CD4-positive, alpha-beta T cell treated with Interleukin-17A for 1 hour (primary cell): ENCODE measurements at regions not wholly inside any gene's neighbourhood (a gene's known extent, or its start where the extent isn't known, plus 50 kb on each side); places are given as distances from the start of the nearest gene placed in this dataset.

Experiments used
- DNase-seq: peaks from one replicate; pipeline ENCODE4 v3.0.0-alpha.2; 2020

- DNase-seq: no peak
These were observed 118.1 kb upstream of the ZNF521 start for GRCh38 chr18:25470062-25470461.

- no peak for DNase-seq
These were observed 117.5 kb upstream of the ZNF521 start for GRCh38 chr18:25469489-25469888.

DNA sequence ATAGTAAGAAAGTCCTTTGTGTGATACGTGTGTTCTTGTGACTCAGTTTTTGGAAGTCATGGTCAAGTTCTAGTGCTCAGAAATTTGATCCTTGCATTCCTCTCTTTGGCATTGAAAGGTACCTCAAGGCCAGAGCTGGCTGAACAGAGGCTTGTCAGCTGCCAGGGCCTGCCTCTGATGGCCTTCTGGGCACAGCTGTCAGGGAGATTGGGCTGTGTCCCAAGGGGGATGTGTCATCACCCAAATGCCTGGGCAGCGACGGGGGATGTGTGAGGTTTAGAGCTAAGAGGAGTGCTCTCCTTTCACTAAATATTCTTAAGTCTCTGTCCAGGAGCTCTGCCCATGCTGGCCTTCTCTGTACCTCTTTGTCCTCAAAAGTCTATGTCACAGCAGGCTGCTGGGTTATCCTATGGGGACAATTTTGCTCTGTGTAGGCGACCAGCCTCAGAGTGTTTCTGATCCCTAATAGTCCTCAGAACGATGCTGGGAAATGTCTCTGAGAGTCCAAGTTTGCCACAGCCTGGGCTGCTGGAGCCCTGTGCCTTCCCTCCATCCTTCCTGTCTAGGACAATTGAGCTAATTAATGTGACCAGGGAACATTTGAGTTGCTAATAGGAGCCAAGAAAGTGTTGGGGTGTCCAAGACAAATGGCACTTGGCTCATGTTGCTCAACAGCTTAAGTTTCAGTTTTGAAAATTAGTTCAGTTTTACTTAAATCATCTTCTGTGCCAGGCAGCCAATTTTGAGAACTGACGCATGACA, 115.4 kb upstream of the ZNF521 start:
- no peak for DNase-seq

GRCh38 chr18:25465152-25465732, 113.3 kb upstream of the ZNF521 start:
- no peak for DNase-seq

DNA sequence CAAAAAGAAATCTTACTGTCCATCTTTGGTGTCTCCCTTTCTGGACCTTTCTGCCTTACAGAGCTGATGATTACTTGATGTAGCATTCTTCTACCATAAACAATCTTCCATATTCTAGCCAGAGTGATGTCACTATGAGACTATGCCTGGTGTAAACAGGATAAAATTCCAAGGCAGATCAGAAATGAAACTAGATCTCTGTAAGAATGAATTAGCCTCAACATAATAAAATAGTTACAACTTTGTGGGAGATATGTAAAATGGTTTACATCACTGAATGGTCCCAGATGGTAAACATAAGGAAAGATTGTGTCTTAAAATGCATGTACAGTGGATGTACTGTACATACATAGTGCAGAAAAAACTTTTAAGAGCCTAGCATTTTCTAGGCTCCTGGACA, 112.3 kb upstream of the ZNF521 start:
- DNase-seq: no peak

DNA sequence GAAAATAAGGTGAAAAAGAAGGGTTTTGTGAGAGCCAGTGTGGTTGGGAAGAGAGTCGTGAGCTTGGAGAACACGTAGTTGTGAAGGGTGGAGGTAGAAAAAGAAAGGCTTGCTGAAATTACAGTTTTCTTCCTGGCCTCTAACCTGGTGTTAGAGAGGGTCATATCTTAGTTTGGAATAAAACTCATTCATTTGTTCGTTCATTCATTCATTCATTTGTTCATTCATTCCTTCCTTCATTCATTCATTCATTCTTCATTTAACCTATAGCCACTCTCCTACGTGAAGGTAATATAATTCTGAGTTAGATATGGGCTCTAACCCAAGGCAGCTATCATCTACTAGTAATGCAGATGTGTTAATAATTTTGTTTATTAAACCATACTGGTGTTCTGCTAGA, 111.8 kb upstream of the ZNF521 start:
- no peak for DNase-seq

GRCh38 chr18:25459814-25460213, 107.8 kb upstream of the ZNF521 start:
- DNase-seq: no peak

GRCh38 chr18:25457601-25458000, 105.6 kb upstream of the ZNF521 start:
- no peak for DNase-seq

GRCh38 chr18:25457126-25457525, 105.2 kb upstream of the ZNF521 start:
- no peak for DNase-seq

GRCh38 chr18:25456334-25457010, 104.5 kb upstream of the ZNF521 start:
- no peak for DNase-seq

GRCh38 chr18:25455646-25456045, 103.7 kb upstream of the ZNF521 start:
- no peak for DNase-seq

DNA sequence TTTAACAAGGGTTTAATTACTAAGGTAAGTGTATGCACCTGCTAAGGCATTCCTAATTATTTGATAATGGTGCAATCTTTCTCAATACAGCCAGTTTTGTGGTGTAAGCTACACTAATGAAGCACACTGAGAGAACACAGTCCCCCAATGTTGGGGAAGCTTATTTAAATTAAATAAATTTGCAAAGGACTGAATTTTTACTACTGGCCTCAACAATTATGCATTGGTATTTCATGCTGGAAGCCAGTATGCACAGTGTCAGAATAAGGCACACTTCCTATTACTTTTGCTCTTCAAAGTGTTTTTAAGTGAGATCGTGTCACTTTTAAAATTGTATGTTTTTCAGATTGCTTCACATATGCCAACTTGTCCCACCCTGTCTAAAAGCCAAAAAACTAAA, 103.2 kb upstream of the ZNF521 start:
- DNase-seq: no peak

DNA sequence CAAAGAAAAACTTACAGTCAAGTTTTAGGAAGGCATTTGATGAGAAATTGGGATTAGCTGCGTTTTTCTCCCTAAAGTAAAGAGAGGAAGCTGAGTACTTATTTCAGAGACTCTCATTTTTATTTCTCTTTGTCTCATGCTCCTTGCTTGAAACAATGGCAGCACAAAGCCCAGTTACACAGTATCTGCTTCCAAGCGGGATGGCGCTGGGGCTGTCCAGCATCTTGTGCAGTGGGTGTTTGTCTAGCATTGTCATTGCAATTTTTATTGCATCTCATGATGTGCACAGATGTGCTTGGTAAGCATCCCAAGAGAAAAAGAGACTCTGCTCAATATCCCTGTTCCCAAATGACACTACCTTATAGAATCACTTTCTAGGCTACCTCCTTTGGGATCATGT, 102.8 kb upstream of the ZNF521 start:
- no peak for DNase-seq

GRCh38 chr18:25454270-25454659, 102.3 kb upstream of the ZNF521 start:
- DNase-seq: no peak

- no peak for DNase-seq
These were observed 101.7 kb upstream of the ZNF521 start for GRCh38 chr18:25453556-25454269.

DNA sequence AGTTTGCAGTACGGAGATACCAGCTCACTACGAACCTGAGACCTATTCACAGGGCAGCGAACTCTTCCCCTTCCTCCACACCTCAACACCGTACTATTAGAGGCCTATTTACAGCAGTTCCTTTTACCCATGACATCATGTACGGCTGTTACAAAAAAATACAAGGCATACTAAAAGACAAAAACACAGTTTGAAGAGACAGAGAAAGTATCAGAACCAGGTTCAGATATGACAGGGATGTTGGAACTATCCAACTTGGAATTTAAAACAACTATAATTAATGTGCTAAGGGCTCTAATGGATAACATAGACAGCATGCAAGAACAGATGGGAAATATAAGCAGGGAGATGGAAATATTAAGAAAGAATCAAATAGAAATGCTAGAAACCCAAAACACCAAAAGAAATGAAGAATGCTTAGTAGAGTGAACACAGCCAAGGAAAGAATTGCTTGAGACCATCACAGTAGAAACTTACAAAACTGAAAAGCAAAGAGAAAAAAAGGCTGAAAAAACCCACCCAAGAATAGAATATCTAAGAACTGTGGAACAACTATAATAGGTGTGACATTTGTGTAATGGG, 99.2 kb upstream of the ZNF521 start:
- no peak for DNase-seq

DNA sequence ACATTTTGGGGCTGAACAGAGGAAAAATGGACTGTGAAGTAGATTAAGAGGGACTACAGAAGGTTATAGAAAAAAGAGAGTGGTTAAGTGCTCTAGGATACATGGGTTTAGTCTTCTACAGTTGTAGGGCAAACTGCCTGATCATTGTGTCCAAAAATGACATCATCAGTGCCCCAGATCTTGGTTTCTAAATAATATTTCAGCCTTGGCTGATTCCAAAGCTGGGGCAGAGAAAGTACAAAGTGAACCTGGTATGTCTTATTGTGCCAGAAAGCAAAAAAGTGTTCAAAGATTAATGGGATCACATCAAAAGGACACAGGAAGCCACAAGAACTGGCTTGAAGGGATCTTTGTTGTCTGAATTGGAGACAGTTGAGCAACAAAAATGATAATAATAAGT, 97.1 kb upstream of the ZNF521 start:
- DNase-seq: no peak

DNA sequence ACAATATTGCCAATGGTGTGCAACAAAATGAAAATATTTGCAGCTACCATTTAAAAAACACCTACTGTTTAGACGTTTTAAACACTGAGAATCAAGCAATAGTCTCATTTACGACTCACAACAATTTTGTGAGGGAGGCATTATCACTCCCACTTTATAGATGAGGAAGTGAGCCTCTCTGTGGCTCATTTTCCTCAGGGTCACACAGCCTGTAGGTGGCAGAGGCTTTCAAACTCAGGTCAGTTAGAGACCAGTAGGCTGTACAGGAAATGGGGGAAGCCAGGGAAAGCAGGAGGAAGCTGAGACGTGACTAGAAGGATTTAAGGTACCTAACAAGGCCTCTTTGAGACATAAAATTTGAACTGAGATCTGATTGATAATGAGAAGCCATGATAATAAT, 95.0 kb upstream of the ZNF521 start:
- DNase-seq: no peak

DNA sequence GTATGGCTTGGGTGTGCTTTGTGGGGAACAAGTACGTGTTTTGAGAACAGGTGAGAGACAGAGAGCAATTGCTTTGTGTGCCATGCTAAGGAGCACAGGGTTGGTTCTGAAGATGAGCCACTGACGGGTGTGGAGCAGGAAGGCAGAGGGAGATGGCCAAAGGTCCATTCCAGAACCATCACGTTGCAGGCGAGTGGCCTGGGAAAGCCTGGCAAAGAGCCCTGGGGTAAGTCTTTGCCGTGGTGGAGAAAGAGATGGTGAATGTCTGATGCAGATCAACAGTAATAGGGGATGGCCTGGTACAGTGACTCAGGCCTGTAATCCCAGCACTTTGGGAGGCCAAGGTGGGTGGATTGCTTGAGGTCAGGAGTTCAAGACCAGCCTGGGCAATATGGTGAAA, 93.5 kb upstream of the ZNF521 start:
- no peak for DNase-seq

GRCh38 chr18:25443776-25444175, 91.8 kb upstream of the ZNF521 start:
- DNase-seq: no peak

DNA sequence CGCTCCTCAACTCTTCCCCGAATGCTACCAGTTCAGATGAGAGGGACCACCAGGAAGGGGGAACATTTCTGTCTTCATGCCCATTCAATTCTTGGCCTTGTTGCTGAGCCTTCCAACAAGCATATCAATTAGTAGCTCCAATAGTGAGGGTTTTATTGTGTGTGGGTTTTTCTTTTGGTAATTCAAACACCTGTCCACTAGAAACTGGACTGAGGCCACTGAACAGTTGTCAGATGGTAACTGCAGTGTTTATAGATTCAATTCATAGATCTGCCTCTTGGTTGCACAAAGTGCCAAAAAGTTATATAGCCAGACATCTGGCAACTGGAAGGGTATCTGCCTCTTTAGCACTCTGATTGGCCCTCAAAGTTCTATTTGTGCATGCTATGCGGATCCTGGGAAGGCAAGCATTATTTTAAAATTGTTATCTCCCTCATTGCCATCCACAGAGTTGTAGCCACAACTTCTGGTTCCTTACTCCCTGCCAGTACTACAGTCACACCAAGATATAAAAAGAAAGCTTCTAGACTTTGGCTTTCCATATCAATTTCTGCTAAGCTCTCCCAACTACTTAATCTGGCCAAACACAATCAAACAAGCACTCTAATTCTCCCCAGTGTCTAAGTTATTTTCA, 83.3 kb upstream of the ZNF521 start:
- DNase-seq: no peak

GRCh38 chr18:25434745-25435144, 82.8 kb upstream of the ZNF521 start:
- no peak for DNase-seq

- no peak for DNase-seq
These were observed 81.6 kb upstream of the ZNF521 start for GRCh38 chr18:25433590-25433989.
